ENCODE measurements at regions not wholly inside any gene's neighbourhood (a gene's known extent, or its start where the extent isn't known, plus 50 kb on each side); places are given as distances from the start of the nearest gene placed in this dataset.

DNA sequence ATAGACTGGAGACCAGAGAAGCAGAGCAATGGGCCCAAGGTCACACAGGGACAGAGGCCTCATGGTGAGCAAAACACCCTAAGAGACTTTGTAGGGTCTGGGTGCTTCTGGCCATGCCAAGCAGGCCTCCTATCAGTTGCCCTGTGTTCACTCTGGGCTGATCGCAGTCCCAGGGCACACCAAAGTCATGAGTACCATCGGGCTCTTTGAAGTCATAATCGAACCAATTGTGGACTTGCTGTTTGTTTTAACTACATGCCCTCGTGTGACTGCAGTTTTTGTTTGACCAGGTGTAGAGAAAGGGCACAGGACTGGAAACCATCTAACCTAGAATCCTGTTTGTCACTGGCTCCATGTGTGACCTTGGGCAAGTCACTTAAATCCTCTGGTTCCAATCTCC, 172.5 kb upstream of the CPEB2 start:
- DNase-seq (no peak), ATAC-seq (no peak)
- H3K9ac ChIP-seq (ENCODE audit: low read length): no peak overlapping the region
- H3K9me3 ChIP-seq (ENCODE audit: low read length): no peaks in the 10 kb centered on the region
- ChIA-PET CTCF (no interaction called here), POLR2A (ENCODE audit: unreplicated experiment) (no interaction called here)
- H3K79me2 ChIP-seq (ENCODE audit: low read length): no peaks in the 10 kb centered on the region
- no peaks in the 10 kb centered on the region for H3K4me1 ChIP-seq (ENCODE audit: insufficient read depth, low read length)
- no TSS peak for BruUV-seq (replicated peaks)
- no peaks in the 10 kb centered on the region for H3F3A ChIP-seq (ENCODE audit: low read length, unreplicated experiment)
- H3K9me2 ChIP-seq (replicated peaks; ENCODE audit: low read length): no peaks in the 10 kb centered on the region
- TF ChIP-seq EZH2phosphoT487 (IDR thresholded peaks at IDR 0.05; ENCODE audit: borderline replicate concordance, low read length) (no peak), EZH2 (IDR thresholded peaks at IDR 0.05; ENCODE audit: low read length, unreplicated experiment) (no peak)
- TF ChIP-seq, protein P1, sequence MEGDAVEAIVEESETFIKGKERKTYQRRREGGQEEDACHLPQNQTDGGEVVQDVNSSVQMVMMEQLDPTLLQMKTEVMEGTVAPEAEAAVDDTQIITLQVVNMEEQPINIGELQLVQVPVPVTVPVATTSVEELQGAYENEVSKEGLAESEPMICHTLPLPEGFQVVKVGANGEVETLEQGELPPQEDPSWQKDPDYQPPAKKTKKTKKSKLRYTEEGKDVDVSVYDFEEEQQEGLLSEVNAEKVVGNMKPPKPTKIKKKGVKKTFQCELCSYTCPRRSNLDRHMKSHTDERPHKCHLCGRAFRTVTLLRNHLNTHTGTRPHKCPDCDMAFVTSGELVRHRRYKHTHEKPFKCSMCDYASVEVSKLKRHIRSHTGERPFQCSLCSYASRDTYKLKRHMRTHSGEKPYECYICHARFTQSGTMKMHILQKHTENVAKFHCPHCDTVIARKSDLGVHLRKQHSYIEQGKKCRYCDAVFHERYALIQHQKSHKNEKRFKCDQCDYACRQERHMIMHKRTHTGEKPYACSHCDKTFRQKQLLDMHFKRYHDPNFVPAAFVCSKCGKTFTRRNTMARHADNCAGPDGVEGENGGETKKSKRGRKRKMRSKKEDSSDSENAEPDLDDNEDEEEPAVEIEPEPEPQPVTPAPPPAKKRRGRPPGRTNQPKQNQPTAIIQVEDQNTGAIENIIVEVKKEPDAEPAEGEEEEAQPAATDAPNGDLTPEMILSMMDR (conservative IDR thresholded peaks at IDR 0.05; ENCODE audit: low read depth, low read length): no peak
- no peaks in the 10 kb centered on the region for H3K27me3 ChIP-seq (ENCODE audit: low read length)
- H4K20me1 ChIP-seq (ENCODE audit: low read length): no peaks in the 10 kb centered on the region
- intact Hi-C loops (cut with micrococcal nuclease): no loop called here
- H3K27ac ChIP-seq (ENCODE audit: low read length): no peak overlapping the region
- no peak overlapping the region for H3K4me3 ChIP-seq (ENCODE audit: low read length)
- no peak overlapping the region for H3K4me2 ChIP-seq (ENCODE audit: low read length)
- no peak overlapping the region for H2AFZ ChIP-seq (ENCODE audit: low read length)
- H3K36me3 ChIP-seq (ENCODE audit: low read depth, low read length): no peaks in the 10 kb centered on the region

DNA sequence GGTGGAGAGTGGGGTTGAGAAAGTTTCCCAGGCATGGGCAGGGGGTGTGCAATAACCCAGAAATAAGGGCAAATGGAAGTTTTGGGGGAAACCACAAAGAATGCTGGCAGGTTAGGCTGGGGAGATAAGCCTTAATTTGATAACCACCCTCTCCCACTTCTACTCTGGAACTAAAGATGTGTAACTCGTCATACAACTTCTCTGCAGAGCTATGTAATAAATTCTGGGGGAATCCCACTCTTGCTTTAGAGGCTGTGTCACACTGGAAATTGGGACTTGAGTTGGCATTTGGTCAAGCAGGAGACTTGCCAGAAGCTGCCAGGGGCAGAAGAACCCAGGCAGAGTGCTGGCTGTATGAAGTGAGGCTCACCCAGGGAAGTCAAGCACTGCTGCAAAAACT, 170.9 kb upstream of the CPEB2 start:
- Histone ChIP-seq H3K27ac (ENCODE audit: low read length) (no peak overlapping the region), H3F3A (ENCODE audit: low read length, unreplicated experiment) (no peaks in the 10 kb centered on the region), H2AFZ (ENCODE audit: low read length) (no peak overlapping the region), H3K4me3 (ENCODE audit: low read length) (no peak overlapping the region), H3K4me1 (ENCODE audit: insufficient read depth, low read length) (no peaks in the 10 kb centered on the region), H3K9me3 (ENCODE audit: low read length) (no peaks in the 10 kb centered on the region), H3K27me3 (ENCODE audit: low read length) (no peaks in the 10 kb centered on the region), H3K4me2 (ENCODE audit: low read length) (no peak overlapping the region), H3K36me3 (ENCODE audit: low read depth, low read length) (no peaks in the 10 kb centered on the region), H3K9me2 (replicated peaks; ENCODE audit: low read length) (no peaks in the 10 kb centered on the region), H3K9ac (ENCODE audit: low read length) (no peak overlapping the region), H3K79me2 (ENCODE audit: low read length) (no peaks in the 10 kb centered on the region), H4K20me1 (ENCODE audit: low read length) (no peaks in the 10 kb centered on the region)
- intact Hi-C loops (cut with micrococcal nuclease): no loop called here
- CTCF ChIA-PET: no interaction called here
- DNase-seq (peak; percentile 33), ATAC-seq (no peak)
- TF ChIP-seq EZH2 (IDR thresholded peaks at IDR 0.05; ENCODE audit: low read length, unreplicated experiment): no peak
- POLR2A ChIA-PET (ENCODE audit: unreplicated experiment): no interaction called here
- no TSS peak for BruUV-seq (replicated peaks)

DNA sequence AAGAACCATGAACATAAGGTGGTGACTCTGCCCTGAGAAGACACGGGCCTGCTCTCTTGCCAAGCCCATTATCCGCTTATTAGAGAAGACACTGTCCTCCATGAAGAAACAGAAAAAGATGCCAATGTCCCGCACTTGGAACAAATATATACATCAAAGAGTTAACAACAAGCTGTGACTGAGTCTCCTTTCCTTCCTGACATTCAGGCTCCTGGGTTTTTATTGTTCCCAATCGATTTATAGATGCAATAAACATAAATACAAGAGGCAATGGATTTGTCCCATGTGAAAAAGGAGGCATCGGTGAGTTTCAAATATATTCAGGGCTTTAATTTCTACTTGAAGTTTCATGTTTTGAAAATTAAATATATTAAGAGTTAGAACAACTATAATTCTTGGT, 169.2 kb upstream of the CPEB2 start:
- Histone ChIP-seq H3K4me3 (ENCODE audit: low read length) (no peak overlapping the region), H3K9me2 (replicated peaks; ENCODE audit: low read length) (no peaks in the 10 kb centered on the region), H3K4me2 (ENCODE audit: low read length) (no peak overlapping the region), H3K9ac (ENCODE audit: low read length) (no peak overlapping the region), H3K4me1 (ENCODE audit: insufficient read depth, low read length) (no peaks in the 10 kb centered on the region), H3K9me3 (ENCODE audit: low read length) (no peaks in the 10 kb centered on the region), H3F3A (ENCODE audit: low read length, unreplicated experiment) (no peaks in the 10 kb centered on the region), H3K36me3 (ENCODE audit: low read depth, low read length) (no peaks in the 10 kb centered on the region), H3K79me2 (ENCODE audit: low read length) (no peaks in the 10 kb centered on the region), H4K20me1 (ENCODE audit: low read length) (no peaks in the 10 kb centered on the region), H3K27me3 (ENCODE audit: low read length) (no peaks in the 10 kb centered on the region), H3K27ac (ENCODE audit: low read length) (no peak overlapping the region), H2AFZ (ENCODE audit: low read length) (no peak overlapping the region)
- TF ChIP-seq EZH2phosphoT487 (IDR thresholded peaks at IDR 0.05; ENCODE audit: borderline replicate concordance, low read length) (no peak), EZH2 (IDR thresholded peaks at IDR 0.05; ENCODE audit: low read length, unreplicated experiment) (no peak)
- TF ChIP-seq, protein P1 (conservative IDR thresholded peaks at IDR 0.05; ENCODE audit: low read depth, low read length): no peak
- no peak for DNase-seq
- intact Hi-C loops (cut with micrococcal nuclease): no loop called here
- ChIA-PET POLR2A (ENCODE audit: unreplicated experiment) (no interaction called here), CTCF (no interaction called here)
- BruUV-seq (replicated peaks): no TSS peak
- no peak for ATAC-seq
